ENCODE measurements at regions not wholly inside any gene's neighbourhood (a gene's known extent, or its start where the extent isn't known, plus 50 kb on each side); places are given as distances from the start of the nearest gene placed in this dataset.

DNA sequence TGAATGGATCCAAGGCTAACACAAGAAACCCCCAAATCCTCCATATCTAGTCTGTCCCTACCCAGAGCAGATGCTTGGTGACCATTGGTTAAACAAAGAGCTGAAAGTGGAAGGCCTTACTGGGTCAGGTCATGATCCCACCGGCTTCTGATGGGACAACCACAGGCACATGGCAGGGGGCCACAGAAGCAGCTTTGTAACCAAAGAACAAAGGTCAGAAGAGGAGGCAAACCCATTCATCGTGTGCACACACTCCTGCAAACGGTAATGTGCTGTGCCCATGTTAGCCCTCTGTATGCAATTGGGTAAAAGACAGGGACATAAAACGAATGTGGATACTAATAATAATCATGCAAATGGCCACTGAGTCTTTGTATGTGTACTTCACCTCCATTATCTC lies 133.3 kb upstream of the SLC6A11 start:
- no peaks in the 10 kb centered on the region for H3K4me1 ChIP-seq
- no peak for ATAC-seq
- peaks cover 8% of the 10 kb centered on the region for H3K27me3 ChIP-seq
- H3K9me3 ChIP-seq = no peaks in the 10 kb centered on the region
- no peaks in the 10 kb centered on the region for H3K36me3 ChIP-seq
- TF ChIP-seq POLR2A (IDR thresholded peaks at IDR 0.05) (no peak), POLR2AphosphoS5 (IDR thresholded peaks at IDR 0.05) (no peak), EP300 (IDR thresholded peaks at IDR 0.05) (no peak)
- TF ChIP-seq, protein P1, sequence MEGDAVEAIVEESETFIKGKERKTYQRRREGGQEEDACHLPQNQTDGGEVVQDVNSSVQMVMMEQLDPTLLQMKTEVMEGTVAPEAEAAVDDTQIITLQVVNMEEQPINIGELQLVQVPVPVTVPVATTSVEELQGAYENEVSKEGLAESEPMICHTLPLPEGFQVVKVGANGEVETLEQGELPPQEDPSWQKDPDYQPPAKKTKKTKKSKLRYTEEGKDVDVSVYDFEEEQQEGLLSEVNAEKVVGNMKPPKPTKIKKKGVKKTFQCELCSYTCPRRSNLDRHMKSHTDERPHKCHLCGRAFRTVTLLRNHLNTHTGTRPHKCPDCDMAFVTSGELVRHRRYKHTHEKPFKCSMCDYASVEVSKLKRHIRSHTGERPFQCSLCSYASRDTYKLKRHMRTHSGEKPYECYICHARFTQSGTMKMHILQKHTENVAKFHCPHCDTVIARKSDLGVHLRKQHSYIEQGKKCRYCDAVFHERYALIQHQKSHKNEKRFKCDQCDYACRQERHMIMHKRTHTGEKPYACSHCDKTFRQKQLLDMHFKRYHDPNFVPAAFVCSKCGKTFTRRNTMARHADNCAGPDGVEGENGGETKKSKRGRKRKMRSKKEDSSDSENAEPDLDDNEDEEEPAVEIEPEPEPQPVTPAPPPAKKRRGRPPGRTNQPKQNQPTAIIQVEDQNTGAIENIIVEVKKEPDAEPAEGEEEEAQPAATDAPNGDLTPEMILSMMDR (IDR thresholded peaks at IDR 0.05) = no peak
- WGBS, 2 donors (ENCODE audit: low coverage in 1 of 2) = 49 to 63% methylated on average over 3 to 4 of the region's 4 CpGs
- H3K27ac ChIP-seq = no peak overlapping the region
- no peak overlapping the region for H3K4me3 ChIP-seq

- no peaks in the 10 kb centered on the region for H3K9me3 ChIP-seq
- no peaks in the 10 kb centered on the region for H3K4me1 ChIP-seq
- peaks cover 8% of the 10 kb centered on the region for H3K27me3 ChIP-seq
- H3K27ac ChIP-seq = no peak overlapping the region
- WGBS, 2 donors (ENCODE audit: low coverage in 1 of 2) = 20 to 56% methylated on average over 1 of the region's 1 CpG
- TF ChIP-seq POLR2A (IDR thresholded peaks at IDR 0.05) (no peak), POLR2AphosphoS5 (IDR thresholded peaks at IDR 0.05) (no peak), EP300 (IDR thresholded peaks at IDR 0.05) (no peak)
- TF ChIP-seq, protein P1 (IDR thresholded peaks at IDR 0.05) = no peak
- ATAC-seq = no peak
- H3K36me3 ChIP-seq = no peaks in the 10 kb centered on the region
- no peak overlapping the region for H3K4me3 ChIP-seq
Measured at GRCh38 chr3:10683106-10683505, 132.9 kb upstream of the SLC6A11 start.

DNA sequence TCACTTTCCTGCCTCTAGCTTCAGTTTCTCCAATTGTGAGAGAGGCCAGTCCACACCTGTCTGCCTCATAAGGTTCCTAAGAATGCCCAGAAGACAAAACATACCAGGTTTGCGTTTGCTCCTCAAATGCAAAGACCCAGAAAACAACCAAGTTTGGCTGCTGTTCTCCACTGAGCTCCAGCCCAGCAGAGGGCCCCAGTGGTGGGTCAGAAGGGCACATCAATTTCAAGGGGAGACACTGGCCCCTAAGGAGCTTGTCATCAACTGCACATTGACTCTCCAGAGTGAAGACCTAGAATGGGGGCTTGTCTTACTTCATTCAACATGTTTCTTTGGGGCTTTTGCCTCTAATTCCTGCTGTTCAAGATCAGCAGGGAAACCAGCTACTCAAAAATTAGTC lies 127.9 kb upstream of the SLC6A11 start:
- H3K36me3 ChIP-seq = no peaks in the 10 kb centered on the region
- TF ChIP-seq EP300 (IDR thresholded peaks at IDR 0.05) (no peak), POLR2A (IDR thresholded peaks at IDR 0.05) (no peak), POLR2AphosphoS5 (IDR thresholded peaks at IDR 0.05) (no peak)
- TF ChIP-seq, protein P1 (IDR thresholded peaks at IDR 0.05) = no peak
- H3K27ac ChIP-seq = no peak overlapping the region
- 13 to 100% methylated on average over 1 of the region's 1 CpG for WGBS, 2 donors (ENCODE audit: low coverage in 1 of 2)
- no peaks in the 10 kb centered on the region for H3K9me3 ChIP-seq
- no peak overlapping the region for H3K4me3 ChIP-seq
- H3K27me3 ChIP-seq = peaks cover 16% of the 10 kb centered on the region
- H3K4me1 ChIP-seq = no peaks in the 10 kb centered on the region
- ATAC-seq = no peak

- Histone ChIP-seq H3K27me3 (peaks cover 16% of the 10 kb centered on the region), H3K9me3 (no peaks in the 10 kb centered on the region), H3K4me1 (no peaks in the 10 kb centered on the region), H3K4me3 (no peak overlapping the region), H3K36me3 (no peaks in the 10 kb centered on the region), H3K27ac (no peak overlapping the region)
- TF ChIP-seq POLR2AphosphoS5 (IDR thresholded peaks at IDR 0.05) (no peak), EP300 (IDR thresholded peaks at IDR 0.05) (no peak), POLR2A (IDR thresholded peaks at IDR 0.05) (no peak)
- TF ChIP-seq, protein P1 (IDR thresholded peaks at IDR 0.05) = no peak
- WGBS, 2 donors (ENCODE audit: low coverage in 1 of 2) = 92% methylated on average over 4 of the region's 8 CpGs; no CpG with 5 or more reads in 1 of the 2 donors
- ATAC-seq = no peak
Measured at GRCh38 chr3:10688548-10689172, 127.4 kb upstream of the SLC6A11 start.

- no peaks in the 10 kb centered on the region for H3K4me1 ChIP-seq
- ATAC-seq = no peak
- no peaks in the 10 kb centered on the region for H3K9me3 ChIP-seq
- H3K27ac ChIP-seq = no peak overlapping the region
- H3K27me3 ChIP-seq = peaks cover 27% of the 10 kb centered on the region
- WGBS, 2 donors (ENCODE audit: low coverage in 1 of 2) = 12 to 22% methylated on average over 6 to 11 of the region's 11 CpGs
- H3K36me3 ChIP-seq = no peaks in the 10 kb centered on the region
- TF ChIP-seq, protein P1 (IDR thresholded peaks at IDR 0.05) = no peak
- TF ChIP-seq EP300 (IDR thresholded peaks at IDR 0.05) = no peak
- no peak for TF ChIP-seq POLR2A (IDR thresholded peaks at IDR 0.05)
- TF ChIP-seq POLR2AphosphoS5 (IDR thresholded peaks at IDR 0.05) = no peak
- H3K4me3 ChIP-seq = no peak overlapping the region
Measured at GRCh38 chr3:10692039-10692622, 123.9 kb upstream of the SLC6A11 start.

Data from gastroesophageal sphincter (tissue), 4 donors.